GM21723 (cell line): ENCODE measurements at regions not wholly inside any gene's neighbourhood (a gene's known extent, or its start where the extent isn't known, plus 50 kb on each side); places are given as distances from the start of the nearest gene placed in this dataset.

ENCODE experiments used
- ATAC-seq: cut with Tn5 transposase; IDR thresholded peaks from one replicate; pipeline ENCODE4 v1.9.1; 2021; ENCODE audit warnings: mild to moderate bottlenecking, moderate library complexity; ENCODE audit not compliant: unreplicated experiment

DNA sequence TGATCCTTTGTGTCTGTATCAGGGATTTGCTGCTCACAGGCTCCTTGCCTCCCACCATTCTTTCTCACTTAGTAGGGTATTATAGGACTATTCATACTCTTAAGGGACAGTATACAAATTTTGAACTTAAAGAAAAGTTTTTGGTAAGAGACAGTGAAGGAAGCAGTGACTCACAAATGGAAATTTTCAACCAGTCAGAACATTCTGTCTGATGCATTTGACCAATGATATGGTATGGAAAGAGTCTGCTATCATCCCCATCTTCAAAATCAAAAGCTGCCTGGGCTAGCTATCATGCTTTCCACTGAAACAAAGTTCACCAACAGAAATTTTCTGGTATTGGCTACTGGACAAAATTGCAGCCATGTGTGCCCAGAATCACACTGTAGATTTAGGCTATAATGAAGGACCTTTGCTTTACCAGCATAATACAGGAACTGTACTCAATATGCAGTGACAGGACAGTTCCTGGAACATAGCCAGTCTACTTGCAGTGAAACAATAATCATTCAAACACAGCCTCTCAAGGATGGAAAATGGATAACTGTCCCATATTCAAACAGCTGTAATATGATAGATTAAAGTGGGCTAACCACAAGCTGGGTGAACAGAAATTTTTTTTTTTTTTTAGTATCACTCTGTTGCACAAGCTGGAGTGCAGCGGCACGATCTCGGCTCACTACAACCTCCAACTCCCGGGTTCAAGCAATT, 109.0 kb upstream of the ACSL4 start:
- no peak for ATAC-seq

DNA sequence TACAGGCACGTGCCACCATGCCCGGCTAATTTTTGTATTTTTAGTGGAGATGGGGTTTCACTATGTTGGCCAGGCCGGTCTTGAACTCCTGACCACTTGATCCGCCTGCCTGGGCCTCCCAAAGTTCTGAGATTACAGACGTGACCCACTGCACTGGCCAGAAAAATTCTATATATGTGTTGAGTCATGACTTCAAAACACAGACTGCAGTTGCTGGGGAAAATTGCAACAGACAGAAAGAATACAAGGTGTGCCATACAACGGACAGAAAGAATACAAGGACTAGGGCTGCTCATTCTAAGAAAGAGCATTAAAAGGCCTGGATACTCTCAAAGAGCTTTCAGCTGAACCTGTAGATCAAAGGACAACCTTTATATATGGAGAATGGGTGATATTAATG, 109.6 kb upstream of the ACSL4 start:
- no peak for ATAC-seq

DNA sequence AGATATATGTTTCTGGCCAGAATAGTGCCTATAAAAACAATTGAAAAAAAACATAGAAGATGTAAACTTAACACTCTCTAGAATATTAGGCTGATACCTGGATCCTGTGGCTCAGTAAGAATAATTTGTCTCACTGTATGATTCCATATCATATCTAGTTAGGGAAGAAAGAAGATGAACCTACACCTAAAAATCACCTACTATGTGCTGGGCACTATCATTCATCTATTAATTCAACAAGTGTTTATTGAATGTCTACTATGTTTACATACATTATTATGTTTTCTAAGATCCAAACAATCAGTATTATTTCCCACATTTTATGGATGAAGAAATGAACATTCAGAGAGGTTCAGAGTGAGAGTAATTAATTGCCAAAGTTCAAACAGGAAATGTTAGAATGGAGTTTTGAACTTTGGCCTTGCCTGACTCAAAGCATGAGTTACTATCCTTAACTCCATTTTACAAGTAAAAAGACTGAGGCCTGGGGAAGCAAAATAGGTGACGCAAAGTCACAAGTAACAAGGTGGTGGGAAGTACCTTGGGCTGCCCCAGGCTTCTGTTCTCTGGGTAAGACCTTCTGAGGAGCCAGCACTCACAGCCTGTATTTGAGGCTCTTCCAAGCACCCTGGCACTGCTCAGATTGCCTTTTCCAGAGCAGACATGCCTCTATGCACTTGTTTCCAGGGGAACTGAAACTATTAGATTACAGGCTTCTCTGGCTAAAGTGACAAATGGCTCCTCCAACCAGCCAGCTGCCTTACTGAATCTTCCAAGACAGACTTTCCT, 111.1 kb upstream of the ACSL4 start:
- peak; percentile 68 for ATAC-seq

- no peak for ATAC-seq
Observed at GRCh38 chrX:109844986-109845385, 111.9 kb upstream of the ACSL4 start.

DNA sequence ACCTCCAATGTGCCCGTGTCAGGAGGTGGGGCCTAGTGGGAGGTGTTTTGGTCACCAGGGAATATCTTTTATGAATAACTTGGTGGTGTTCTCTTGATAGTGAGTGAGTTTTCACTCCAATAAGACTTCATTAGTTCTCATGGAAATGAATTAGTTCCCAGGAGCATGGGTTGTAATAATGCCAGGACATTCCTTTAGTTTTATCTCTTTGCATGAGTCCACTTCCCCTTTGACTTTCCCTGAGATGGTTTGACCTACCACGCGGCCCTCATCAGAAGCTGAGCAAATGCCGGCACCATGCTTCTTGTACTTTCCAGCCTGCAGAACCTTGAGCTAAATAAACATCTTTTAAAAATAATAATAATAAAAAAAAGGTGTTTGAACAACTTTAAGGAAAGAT, 112.9 kb upstream of the ACSL4 start:
- no peak for ATAC-seq

DNA sequence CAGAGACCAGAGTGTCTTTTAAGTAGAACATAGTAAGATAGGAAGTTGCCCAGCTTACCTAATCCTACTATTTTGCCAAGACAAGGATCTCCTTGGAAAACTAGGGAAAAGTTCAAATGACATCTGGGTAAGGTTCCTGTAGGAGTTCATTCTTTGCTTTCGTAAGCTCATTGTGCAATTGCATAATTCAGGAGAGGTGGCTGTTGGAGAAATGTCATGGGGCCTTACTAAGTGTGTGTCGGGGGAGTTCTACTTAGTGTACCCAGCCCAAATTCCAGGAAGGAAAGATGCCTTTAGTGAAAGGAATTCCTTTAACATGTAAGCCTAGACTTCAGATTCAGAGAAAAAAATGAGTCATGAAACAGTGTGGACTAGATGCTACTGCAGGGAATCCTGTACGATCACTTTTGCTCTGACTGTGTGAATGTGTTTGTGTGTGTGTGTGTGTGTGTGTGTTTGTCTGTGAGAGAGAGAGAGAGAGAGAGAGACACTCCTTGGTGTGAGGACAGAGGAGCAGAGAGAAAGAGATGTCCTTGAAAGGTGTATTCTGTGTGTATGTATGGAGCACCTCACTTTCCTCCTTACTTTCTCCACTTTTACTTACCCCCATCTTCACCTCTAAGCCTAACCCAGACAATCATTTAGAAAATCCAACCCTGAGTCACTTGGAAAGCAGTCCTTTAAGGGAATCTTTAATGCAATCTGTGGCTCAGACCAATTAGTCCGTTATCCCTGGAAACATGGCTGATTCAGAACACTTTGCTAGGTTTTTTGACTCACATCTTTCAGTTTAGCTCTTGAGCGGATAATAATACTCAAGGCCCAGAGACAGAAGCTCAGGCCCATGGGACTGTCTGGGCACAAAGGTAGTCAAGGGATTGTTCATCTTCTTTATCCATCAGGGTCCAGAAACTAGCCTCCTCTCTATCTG, 114.5 kb upstream of the ACSL4 start:
- no peak for ATAC-seq

DNA sequence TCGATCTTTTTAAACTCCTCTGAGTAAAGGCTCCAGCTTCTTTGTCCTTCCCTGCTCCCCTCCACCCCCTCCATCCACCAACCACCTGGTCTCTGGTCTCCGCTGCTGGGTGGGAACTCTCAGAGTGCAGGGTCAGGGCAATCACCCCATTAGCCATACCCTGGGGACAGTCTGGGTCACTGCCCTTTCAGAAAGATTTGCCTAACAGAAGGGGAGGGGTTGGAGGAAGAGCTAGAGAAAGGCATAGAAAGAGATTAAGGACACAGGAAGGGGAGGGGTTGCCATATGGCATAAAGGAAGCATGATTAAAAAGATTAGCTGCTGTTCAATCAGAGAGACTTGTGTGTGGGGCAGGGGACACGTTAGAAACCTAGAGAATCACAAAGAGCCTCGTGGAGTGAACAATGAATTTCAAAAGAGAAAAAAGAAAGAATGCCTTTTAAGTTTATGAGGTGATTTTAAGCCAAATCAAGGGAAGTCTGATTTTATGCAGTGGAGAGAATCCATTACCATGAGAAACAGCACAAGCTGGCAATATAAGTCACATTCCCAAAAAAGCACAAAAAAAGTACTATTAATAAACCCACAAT, 115.5 kb upstream of the ACSL4 start:
- ATAC-seq, result peak; percentile 61

GRCh38 chrX:109854096-109854495, 121.0 kb upstream of the ACSL4 start:
- ATAC-seq, result no peak

DNA sequence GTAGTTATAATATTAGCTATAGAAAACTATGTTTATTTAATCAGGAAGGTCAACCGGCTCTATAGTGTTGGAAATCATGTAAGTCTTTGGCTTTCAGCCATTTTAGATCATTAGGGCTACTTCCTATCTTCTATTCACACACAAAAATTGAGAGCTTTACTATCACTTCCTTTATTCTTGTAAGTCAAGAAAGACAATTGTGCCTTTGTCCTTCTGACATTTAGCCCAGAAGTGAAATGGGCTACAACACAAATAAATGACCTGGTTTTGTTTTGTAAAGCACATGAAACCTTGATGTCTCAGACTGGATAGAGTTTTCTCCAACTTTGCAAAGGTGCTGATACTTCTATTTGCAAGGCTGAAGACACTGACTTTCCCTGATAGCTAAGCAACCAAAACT, 122.4 kb upstream of the ACSL4 start:
- ATAC-seq, result peak; percentile 74

- no peak for ATAC-seq
Observed at GRCh38 chrX:109856974-109857373, 123.9 kb upstream of the ACSL4 start.

DNA sequence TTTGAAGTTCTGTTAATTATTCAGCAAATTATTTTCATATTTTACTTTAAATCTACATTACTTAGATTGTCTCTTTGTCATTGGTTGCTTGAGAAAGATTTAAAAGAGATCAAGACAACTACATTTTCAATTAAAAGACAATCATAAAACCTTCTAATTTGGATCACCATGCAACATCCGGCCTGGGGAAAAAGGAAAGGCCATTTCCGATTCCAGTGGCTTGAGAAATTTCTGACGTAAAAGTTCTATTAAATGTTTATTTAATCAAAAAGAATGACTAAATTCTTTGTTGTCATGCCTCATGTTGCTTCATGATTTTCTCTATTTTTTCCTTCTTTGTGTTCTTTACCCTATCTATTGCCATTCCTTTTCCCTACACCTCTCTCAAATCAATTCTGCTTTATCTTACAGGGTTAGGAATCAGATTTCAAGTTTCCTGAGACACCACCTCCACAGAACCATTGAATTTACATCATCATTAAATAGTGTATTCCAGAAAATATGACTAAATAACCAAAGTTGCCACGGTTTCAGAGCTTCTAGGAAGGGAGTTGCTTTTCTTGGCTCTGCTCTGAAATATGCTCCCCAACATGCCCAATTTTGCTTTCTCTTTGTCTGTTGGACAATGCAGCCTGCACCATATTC, 124.6 kb upstream of the ACSL4 start:
- no peak for ATAC-seq

DNA sequence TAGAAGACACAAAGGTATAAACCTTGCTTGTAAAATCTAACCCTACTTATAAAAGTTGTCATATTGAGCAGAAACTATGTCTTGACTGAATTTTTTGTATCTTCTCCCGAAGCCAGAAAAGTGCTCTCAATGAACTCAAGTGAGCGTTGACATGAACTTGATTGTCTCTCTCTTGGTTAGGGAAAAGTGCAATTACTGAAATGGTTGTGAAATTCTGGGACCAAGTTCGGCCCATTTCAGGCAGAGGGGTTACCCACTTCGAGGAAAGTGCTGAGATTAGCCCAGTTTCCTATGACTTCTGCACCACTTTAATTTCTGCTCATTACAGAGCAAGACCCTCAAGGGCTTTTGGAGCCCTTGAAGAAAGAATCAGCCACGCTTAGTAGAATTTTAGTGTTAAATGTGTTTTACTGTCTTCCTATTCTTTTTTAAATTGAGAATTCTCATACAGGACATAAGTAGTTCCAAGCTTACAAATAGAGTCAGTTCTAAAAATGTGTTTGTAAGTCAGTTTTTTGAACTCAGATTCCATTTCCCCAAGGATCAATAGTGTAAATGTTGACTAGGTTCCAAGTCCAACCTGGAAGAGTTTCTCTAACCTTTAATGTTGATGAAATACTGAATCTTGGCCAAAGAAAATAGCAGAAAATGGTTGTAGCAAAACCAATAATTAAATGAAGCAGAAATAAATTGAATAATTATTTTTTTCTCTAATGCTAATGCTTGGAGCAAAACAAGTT, 125.7 kb upstream of the ACSL4 start:
- no peak for ATAC-seq

GRCh38 chrX:109859651-109860050, 126.6 kb upstream of the ACSL4 start:
- no peak for ATAC-seq

GRCh38 chrX:109862433-109862832, 129.4 kb upstream of the ACSL4 start:
- ATAC-seq, result no peak

GRCh38 chrX:109863811-109864210, 130.8 kb upstream of the ACSL4 start:
- ATAC-seq, result no peak

DNA sequence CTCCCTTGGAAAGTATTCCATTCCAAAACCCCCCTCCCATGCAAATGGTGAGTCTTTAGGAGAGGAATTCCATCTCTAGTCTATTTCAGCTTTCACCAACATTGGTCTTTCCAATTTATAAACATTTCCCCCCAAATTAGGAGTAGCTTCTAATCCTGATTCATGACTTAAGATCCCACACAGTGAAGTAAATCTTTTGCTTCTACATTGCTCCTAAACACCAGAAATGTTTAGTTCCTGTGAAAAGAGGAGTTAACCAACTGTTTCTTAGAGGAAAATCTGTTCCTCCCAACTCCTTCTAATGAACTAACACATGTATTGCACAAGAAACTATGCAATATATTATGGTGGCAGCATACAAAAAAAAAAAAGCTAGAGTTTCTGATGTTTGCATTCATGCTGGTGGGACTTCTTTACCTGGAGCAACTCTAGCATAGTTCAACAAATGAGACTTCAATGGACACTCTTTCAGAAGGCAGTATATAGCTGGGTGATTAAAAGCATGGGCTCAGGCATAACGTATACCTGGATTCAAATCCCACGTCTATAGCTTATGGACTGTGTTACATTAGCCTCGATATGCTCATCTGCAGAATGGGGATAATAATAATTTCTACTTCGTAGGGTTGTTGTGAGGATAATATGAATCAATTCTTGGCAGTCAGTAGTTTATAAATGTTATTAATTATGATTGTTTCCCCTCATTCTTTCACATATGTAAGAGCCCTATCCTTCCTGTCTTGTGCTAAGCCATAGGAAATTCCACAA, 131.6 kb upstream of the TMEM164 start:
- no peak for ATAC-seq

- no peak for ATAC-seq
Observed at GRCh38 chrX:109872021-109872732, 130.7 kb upstream of the TMEM164 start.

DNA sequence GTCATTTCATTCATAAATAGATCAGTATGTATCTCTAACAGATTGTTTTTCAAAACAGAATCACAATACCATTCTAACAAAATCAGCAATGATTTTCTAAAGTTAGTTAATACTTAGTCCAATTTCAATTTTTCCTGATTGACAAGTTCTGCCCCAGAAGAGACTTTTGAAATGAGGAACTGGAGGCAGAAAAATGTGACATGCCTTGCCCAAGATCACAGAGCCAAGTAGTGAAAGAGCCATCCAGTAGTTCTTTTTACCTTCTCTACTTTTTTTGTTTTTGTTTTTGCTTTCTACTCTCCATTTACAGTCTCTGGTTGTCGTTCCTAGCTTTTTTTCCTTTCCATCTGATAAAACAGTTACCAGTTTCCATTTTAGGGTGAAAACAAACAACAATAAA, 129.3 kb upstream of the TMEM164 start:
- ATAC-seq, result no peak
